Mesothelial cell of epicardium (in vitro differentiated cells): ENCODE measurements at regions not wholly inside any gene's neighbourhood (a gene's known extent, or its start where the extent isn't known, plus 50 kb on each side); places are given as distances from the start of the nearest gene placed in this dataset.

Experiments used
- DNase-seq, 2 experiments: peaks; one replicate each; pipeline ENCODE4 v3.0.0; 2021; ENCODE audit warnings: low spot score in 2 of 2; ENCODE audit not compliant: unreplicated experiment in 2 of 2
- H3K27ac Mint-ChIP-seq: 2 replicates; pipeline ENCODE4 v1.8.0; 2021; ENCODE audit warnings: mixed read lengths
- H3K27me3 Mint-ChIP-seq: 2 replicates; pipeline ENCODE4 v1.8.0; 2021; ENCODE audit warnings: low read depth, mixed read lengths
- H3K36me3 Mint-ChIP-seq: 2 replicates; pipeline ENCODE4 v1.8.0; 2021; ENCODE audit warnings: mixed read lengths
- H3K4me1 Mint-ChIP-seq: 2 replicates; pipeline ENCODE4 v1.8.0; 2021; ENCODE audit warnings: mixed read lengths
- H3K4me3 Mint-ChIP-seq: 2 replicates; pipeline ENCODE4 v1.8.0; 2021; ENCODE audit warnings: mild to moderate bottlenecking, moderate library complexity, mixed read lengths
- H3K9me3 Mint-ChIP-seq: 2 replicates; pipeline ENCODE4 v1.8.0; 2021; ENCODE audit warnings: mixed read lengths
- CTCF ChIP-seq: fragments of 200-600 bp; sonication (generic); IDR thresholded peaks from one replicate; pipeline ENCODE4 v1.5.0; 2021; ENCODE audit warnings: antibody characterized with exemption; ENCODE audit not compliant: unreplicated experiment

DNA sequence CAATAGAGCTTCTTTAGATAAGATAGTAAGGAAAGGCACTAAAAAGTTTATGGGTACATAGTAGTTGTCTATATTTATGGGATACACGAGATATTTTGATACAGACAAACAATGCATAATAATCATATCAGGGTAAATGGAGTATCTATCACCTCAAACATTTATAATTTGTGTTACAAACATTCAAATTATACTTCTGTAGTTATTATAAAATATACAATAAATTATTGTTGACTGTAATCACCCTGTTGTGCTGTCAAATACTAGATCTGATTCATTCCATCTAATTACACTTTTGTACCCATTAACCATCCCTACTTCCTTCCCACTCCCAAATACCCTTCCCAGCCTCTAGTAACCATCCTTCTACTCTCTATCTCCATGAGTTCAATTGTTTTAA is 179.7 kb downstream of the FOXG1 start:
- Mint-ChIP-seq H3K27me3 (peaks cover 8% of the 10 kb centered on the region), H3K4me1 (no peaks in the 10 kb centered on the region), H3K27ac (no peak overlapping the region), H3K9me3 (peaks cover 4% of the 10 kb centered on the region), H3K36me3 (no peaks in the 10 kb centered on the region), H3K4me3 (no peak overlapping the region)
- no peak for DNase-seq
- no peak for TF ChIP-seq CTCF

- Mint-ChIP-seq H3K9me3 (no peaks in the 10 kb centered on the region), H3K4me1 (no peaks in the 10 kb centered on the region), H3K4me3 (no peak overlapping the region), H3K27me3 (peaks cover 8% of the 10 kb centered on the region), H3K27ac (no peak overlapping the region), H3K36me3 (no peaks in the 10 kb centered on the region)
- TF ChIP-seq CTCF, result no peak
- no peak for DNase-seq
These were observed 182.9 kb downstream of the FOXG1 start for GRCh38 chr14:28949503-28949902.

DNA sequence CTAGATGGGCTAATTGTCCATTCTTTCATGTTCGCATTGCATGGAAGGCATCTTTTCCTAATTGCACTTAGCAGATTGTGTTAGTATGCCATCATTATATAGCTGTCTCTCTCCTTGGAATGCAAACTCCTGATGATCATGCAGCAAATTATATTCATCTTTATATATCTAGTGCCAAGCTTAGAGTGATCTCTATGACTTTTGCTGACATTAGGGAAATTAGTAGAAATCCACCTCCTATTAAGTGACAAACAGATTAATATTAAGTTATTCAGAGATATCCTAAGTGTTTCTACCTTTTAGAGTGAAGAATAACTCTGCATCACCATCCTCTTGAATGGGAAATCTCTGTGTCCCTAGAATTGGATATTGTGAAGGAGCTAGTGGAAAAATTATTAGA is 185.6 kb downstream of the FOXG1 start:
- Mint-ChIP-seq H3K27ac (no peak overlapping the region), H3K4me3 (no peak overlapping the region), H3K4me1 (no peaks in the 10 kb centered on the region), H3K27me3 (peaks cover 6% of the 10 kb centered on the region), H3K36me3 (no peaks in the 10 kb centered on the region), H3K9me3 (peaks cover 7% of the 10 kb centered on the region)
- TF ChIP-seq CTCF, result no peak
- DNase-seq, result no peak

DNA sequence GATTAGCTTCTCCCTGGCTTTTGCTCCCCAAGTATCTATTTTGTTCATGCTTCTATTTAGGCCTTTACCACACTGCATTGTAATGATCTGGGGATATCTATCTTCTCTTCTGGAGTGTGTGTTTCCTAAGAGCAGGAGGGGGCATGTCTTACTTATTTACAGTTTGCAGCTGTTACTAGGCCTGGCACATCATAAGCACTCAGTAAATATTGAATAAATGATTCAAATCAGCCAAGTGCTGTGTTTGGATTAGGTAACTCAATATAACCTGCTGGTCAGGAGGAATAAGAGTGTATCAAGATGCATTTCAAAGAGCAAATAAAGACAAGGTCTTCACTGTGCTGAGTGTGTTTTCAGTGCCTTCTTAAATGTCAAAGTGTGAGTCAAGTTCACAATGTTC is 186.1 kb downstream of the FOXG1 start:
- Mint-ChIP-seq H3K27ac (no peak overlapping the region), H3K4me1 (no peaks in the 10 kb centered on the region), H3K27me3 (peaks cover 6% of the 10 kb centered on the region), H3K36me3 (no peaks in the 10 kb centered on the region), H3K9me3 (peaks cover 10% of the 10 kb centered on the region), H3K4me3 (no peak overlapping the region)
- TF ChIP-seq CTCF, result no peak
- no peak for DNase-seq

GRCh38 chr14:28953973-28954372 is 187.4 kb downstream of the FOXG1 start:
- peaks cover 4% of the 10 kb centered on the region for H3K27me3 Mint-ChIP-seq
- H3K4me1 Mint-ChIP-seq, result no peaks in the 10 kb centered on the region
- H3K9me3 Mint-ChIP-seq, result peaks cover 20% of the 10 kb centered on the region
- no peaks in the 10 kb centered on the region for H3K36me3 Mint-ChIP-seq
- H3K4me3 Mint-ChIP-seq, result no peak overlapping the region
- no peak for TF ChIP-seq CTCF
- DNase-seq, result no peak
- H3K27ac Mint-ChIP-seq, result no peak overlapping the region
